Gastroesophageal sphincter (tissue), 3 donors: ENCODE measurements at regions not wholly inside any gene's neighbourhood (a gene's known extent, or its start where the extent isn't known, plus 50 kb on each side); places are given as distances from the start of the nearest gene placed in this dataset.

Source experiments
- POLR2A ChIP-seq, 2 donors: fragments of 450-650 bp; IDR thresholded peaks; one replicate each; pipeline ENCODE4 v1.6.1; 2017; ENCODE audit warnings: antibody characterized with exemption in 2 of 2, mild to moderate bottlenecking in 2 of 2, moderate library complexity in 1 of 2
- POLR2AphosphoS5 ChIP-seq: sonication (generic); formaldehyde crosslinking; IDR thresholded peaks from one replicate; pipeline ENCODE4 v1.6.1; 2017; ENCODE audit warnings: antibody characterized with exemption
- TF ChIP-seq, protein P1 (sequence below), 4 experiments: fragments of 200-600 bp in 2 of 4; fragments of 450-650 bp in 2 of 4; sonication (generic) in 1 of 4; IDR thresholded peaks; one replicate each; pipeline ENCODE4 v1.5.1; 2017 to 2019; ENCODE audit warnings: antibody characterized with exemption in 4 of 4, mild to moderate bottlenecking in 2 of 4, moderate library complexity in 2 of 4

DNA sequence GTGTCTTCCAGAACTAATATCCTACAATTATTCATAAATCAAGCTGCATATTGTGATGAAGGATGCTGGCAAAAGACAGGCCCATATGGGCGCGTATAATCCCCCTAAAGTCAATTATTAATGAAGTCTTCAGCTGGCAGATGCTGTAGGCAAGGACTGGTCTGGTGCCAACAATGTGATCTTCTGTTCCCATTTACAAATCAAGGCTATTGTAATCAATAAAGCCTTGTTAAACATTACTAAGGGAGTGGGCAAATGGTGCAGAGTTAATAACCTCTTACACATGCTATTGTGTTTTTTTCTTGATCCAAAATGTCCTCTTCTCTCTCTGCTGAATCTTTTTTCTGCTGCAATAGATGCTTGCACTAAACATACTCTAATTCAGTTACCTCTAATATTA is 119.0 kb downstream of the ALDH8A1 start:
- TF ChIP-seq, protein P1, sequence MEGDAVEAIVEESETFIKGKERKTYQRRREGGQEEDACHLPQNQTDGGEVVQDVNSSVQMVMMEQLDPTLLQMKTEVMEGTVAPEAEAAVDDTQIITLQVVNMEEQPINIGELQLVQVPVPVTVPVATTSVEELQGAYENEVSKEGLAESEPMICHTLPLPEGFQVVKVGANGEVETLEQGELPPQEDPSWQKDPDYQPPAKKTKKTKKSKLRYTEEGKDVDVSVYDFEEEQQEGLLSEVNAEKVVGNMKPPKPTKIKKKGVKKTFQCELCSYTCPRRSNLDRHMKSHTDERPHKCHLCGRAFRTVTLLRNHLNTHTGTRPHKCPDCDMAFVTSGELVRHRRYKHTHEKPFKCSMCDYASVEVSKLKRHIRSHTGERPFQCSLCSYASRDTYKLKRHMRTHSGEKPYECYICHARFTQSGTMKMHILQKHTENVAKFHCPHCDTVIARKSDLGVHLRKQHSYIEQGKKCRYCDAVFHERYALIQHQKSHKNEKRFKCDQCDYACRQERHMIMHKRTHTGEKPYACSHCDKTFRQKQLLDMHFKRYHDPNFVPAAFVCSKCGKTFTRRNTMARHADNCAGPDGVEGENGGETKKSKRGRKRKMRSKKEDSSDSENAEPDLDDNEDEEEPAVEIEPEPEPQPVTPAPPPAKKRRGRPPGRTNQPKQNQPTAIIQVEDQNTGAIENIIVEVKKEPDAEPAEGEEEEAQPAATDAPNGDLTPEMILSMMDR (IDR thresholded peaks at IDR 0.05), result no peak
- TF ChIP-seq POLR2A (IDR thresholded peaks at IDR 0.05) (no peak), POLR2AphosphoS5 (no peak)
